Right lobe of liver (tissue), 6 donors: ENCODE measurements at regions not wholly inside any gene's neighbourhood (a gene's known extent, or its start where the extent isn't known, plus 50 kb on each side); places are given as distances from the start of the nearest gene placed in this dataset.

Experiments
- ATAC-seq, 4 donors: fragments of 200-7000 bp; cut with Tn5 transposase; one replicate each; pipeline ENCODE4 v1.9.1; 2020; ENCODE audit warnings: mild to moderate bottlenecking in 4 of 4, moderate library complexity in 4 of 4
- DNase-seq, 3 donors: peaks; one replicate each; pipeline ENCODE4 v3.0.0-alpha.2; 2020
- H3K27ac ChIP-seq, 3 donors: fragments of 200-600 bp; one replicate each; pipeline ENCODE4 v1.8.0; 2022
- H3K27me3 ChIP-seq, 2 donors: fragments of 200-600 bp; one replicate each; pipeline ENCODE4 v1.8.0; 2022
- H3K36me3 ChIP-seq, 4 donors: fragments of 200-600 bp; sonication (generic) in 1 of 4; one replicate each; pipeline versions ENCODE4 v1.5.1 to v1.8.0; 2017 to 2022; ENCODE audit warnings: control low read depth in 1 of 4
- H3K4me1 ChIP-seq, 4 donors: fragments of 200-600 bp; sonication (generic) in 1 of 4; one replicate each; pipeline versions ENCODE4 v1.5.1 to v1.8.0; 2017 to 2022; ENCODE audit warnings: control low read depth in 1 of 4
- H3K4me3 ChIP-seq, 3 donors: fragments of 200-600 bp; one replicate each; pipeline ENCODE4 v1.8.0; 2022
- H3K9me3 ChIP-seq, 4 donors: fragments of 200-600 bp; sonication (generic) in 1 of 4; one replicate each; pipeline versions ENCODE4 v1.5.1 to v1.8.0; 2017 to 2022; ENCODE audit warnings: control low read depth in 1 of 4
- CTCF ChIP-seq, 4 donors: fragments of 200-600 bp in 3 of 4; fragments of 450-650 bp in 1 of 4; IDR thresholded peaks; one replicate each; pipeline versions ENCODE4 v1.5.1 to v1.8.0; 2016 to 2022; ENCODE audit warnings: antibody characterized with exemption in 4 of 4, mild to moderate bottlenecking in 2 of 4
- POLR2A ChIP-seq: fragments of 450-650 bp; IDR thresholded peaks from one replicate; pipeline ENCODE4 v1.6.1; 2017; ENCODE audit warnings: antibody characterized with exemption, mild to moderate bottlenecking
- WGBS: methylation state at CpG from one replicate; pipeline ENCODE4 v1.1.6; 2018; ENCODE audit warnings: low coverage, low lambda C conversion rate; ENCODE audit not compliant: insufficient coverage; ENCODE audit errors: missing lambda C conversion rate; 5-methylcytosine and 5-hydroxymethylcytosine counted together
- intact Hi-C, 2 donors: fragments of 100-400 bp; cut with DNase I; formaldehyde crosslinking; loops; one replicate each; pipeline versions ENCODE4 v1.11.2 to v1.14.1; 2022
- donor health status: DM: no; HTN: yes; CAD: no.
- donor health status: DM: no; HTN: no; CAD: no.
- donor health status: DM: no; HTN: no; CAD: no.
- donor health status: DM: no; HTN: yes; CAD: no.
- donor health status: DM: no; HTN: yes; CAD: no.

GRCh38 chr6:6930223-6930880, 177.4 kb upstream of the RREB1 start:
- Histone ChIP-seq H3K27me3 (no peaks in the 10 kb centered on the region), H3K4me3 (no peak overlapping the region), H3K9me3 (no peaks in the 10 kb centered on the region), H3K27ac (no peak overlapping the region), H3K36me3 (no peaks in the 10 kb centered on the region), H3K4me1 (no peaks in the 10 kb centered on the region)
- no peak for DNase-seq
- intact Hi-C loops, result no loop called here
- 76% methylated on average over 6 of the region's 9 CpGs for WGBS
- ATAC-seq, result peak in 3 of 4 donors; percentile 23 to 50 (median 30)
- no peak for TF ChIP-seq POLR2A
- TF ChIP-seq CTCF (IDR thresholded peaks at IDR 0.05), result no peak

GRCh38 chr6:6931071-6932025, 176.4 kb upstream of the RREB1 start:
- no peaks in the 10 kb centered on the region for H3K4me1 ChIP-seq
- no peaks in the 10 kb centered on the region for H3K36me3 ChIP-seq
- intact Hi-C loops, result no loop called here
- no peak overlapping the region for H3K27ac ChIP-seq
- no peaks in the 10 kb centered on the region for H3K9me3 ChIP-seq
- 61% methylated on average over 9 of the region's 9 CpGs for WGBS
- no peak for DNase-seq
- ATAC-seq, result peak in 3 of 4 donors; percentile 27 to 83 (median 43)
- H3K4me3 ChIP-seq, result no peak overlapping the region
- TF ChIP-seq POLR2A (no peak), CTCF (IDR thresholded peaks at IDR 0.05) (no peak)
- no peaks in the 10 kb centered on the region for H3K27me3 ChIP-seq

GRCh38 chr6:6932341-6932740, 175.4 kb upstream of the RREB1 start:
- WGBS, result 79% methylated on average over 3 of the region's 4 CpGs
- TF ChIP-seq CTCF (IDR thresholded peaks at IDR 0.05) (no peak), POLR2A (no peak)
- ATAC-seq (no peak), DNase-seq (no peak)
- Histone ChIP-seq H3K4me3 (no peak overlapping the region), H3K9me3 (no peaks in the 10 kb centered on the region), H3K27me3 (no peaks in the 10 kb centered on the region), H3K4me1 (no peaks in the 10 kb centered on the region), H3K27ac (no peak overlapping the region), H3K36me3 (no peaks in the 10 kb centered on the region)
- intact Hi-C loops, result no loop called here

GRCh38 chr6:6932968-6933367, 174.8 kb upstream of the RREB1 start:
- Histone ChIP-seq H3K27me3 (no peaks in the 10 kb centered on the region), H3K4me1 (no peaks in the 10 kb centered on the region), H3K36me3 (no peaks in the 10 kb centered on the region), H3K4me3 (no peak overlapping the region), H3K27ac (no peak overlapping the region), H3K9me3 (no peaks in the 10 kb centered on the region)
- no peak for ATAC-seq
- WGBS, result 71% methylated on average over 7 of the region's 7 CpGs
- intact Hi-C loops, result no loop called here
- no peak for TF ChIP-seq POLR2A
- TF ChIP-seq CTCF (IDR thresholded peaks at IDR 0.05), result no peak
- DNase-seq, result no peak
